IMR-90 (cell line): ENCODE measurements at regions not wholly inside any gene's neighbourhood (a gene's known extent, or its start where the extent isn't known, plus 50 kb on each side); places are given as distances from the start of the nearest gene placed in this dataset.

Experiments used
- ATAC-seq: fragments of 200-7000 bp; cut with Tn5 transposase; 2 replicates; pipeline ENCODE4 v1.9.1; 2020; ENCODE audit warnings: low read depth, mild to moderate bottlenecking, moderate library complexity
- BruUV-seq: library from RNA; stranded (reverse); fragments of 400-500 nt; replicated peaks from 2 replicates; lab custom pipeline; 2021; lab: Mats Ljungman, UMichigan
- CTCF ChIA-PET: fragments of 300-600 bp; formaldehyde crosslinking; extraction: SDS; loops from one replicate; lab custom pipeline; 2021; ENCODE audit warnings: antibody characterized with exemption; lab: Yijun Ruan, JAX
- POLR2A ChIA-PET: fragments of 300-600 bp; sonication (Branson Sonifier 250); formaldehyde crosslinking; loops from one replicate; lab custom pipeline; 2022; ENCODE audit warnings: antibody characterized with exemption; ENCODE audit not compliant: unreplicated experiment; lab: Charles Lee
- DNase-seq: peaks from one replicate; pipeline ENCODE4 v3.0.0; 2013
- H2AFZ ChIP-seq: replicated peaks from 2 replicates; pipeline ENCODE3; 2013; ENCODE audit warnings: low read length, mild to moderate bottlenecking; ENCODE audit not compliant: poor library complexity
- H2AK5ac ChIP-seq: 2 replicates; pipeline ENCODE4 v1.6.1; 2013; ENCODE audit warnings: low read depth, low read length, inconsistent platforms
- H2AK9ac ChIP-seq: replicated peaks from 2 replicates; pipeline ENCODE3; 2013; ENCODE audit warnings: mild to moderate bottlenecking, low read depth, low read length, moderate library complexity; ENCODE audit not compliant: poor library complexity
- H2BK120ac ChIP-seq: 2 replicates; pipeline ENCODE4 v1.6.1; 2013; ENCODE audit warnings: low read depth, low read length, inconsistent platforms
- H2BK15ac ChIP-seq: 3 replicates; pipeline ENCODE4 v1.6.1; 2013; ENCODE audit warnings: low read depth, low read length, inconsistent platforms
- H2BK20ac ChIP-seq: 2 replicates; pipeline ENCODE4 v1.6.1; 2013; ENCODE audit warnings: low read depth, mild to moderate bottlenecking, inconsistent platforms, low read length, moderate library complexity
- H2BK5ac ChIP-seq: 2 replicates; pipeline ENCODE4 v1.6.1; 2013; ENCODE audit warnings: mild to moderate bottlenecking, low read depth, low read length, inconsistent platforms; ENCODE audit not compliant: poor library complexity, severe bottlenecking
- H3K14ac ChIP-seq: replicated peaks from 2 replicates; pipeline ENCODE4 v1.6.1; 2013; ENCODE audit warnings: low read depth, low read length, inconsistent platforms
- H3K18ac ChIP-seq: 2 replicates; pipeline ENCODE4 v1.6.1; 2013; ENCODE audit warnings: low read depth, low read length, control low read depth
- H3K23ac ChIP-seq: 2 replicates; pipeline ENCODE4 v1.6.1; 2013; ENCODE audit warnings: low read depth, low read length, inconsistent platforms
- H3K27ac ChIP-seq: 2 replicates; pipeline ENCODE4 v1.5.1; 2013; ENCODE audit warnings: mild to moderate bottlenecking, control low read depth, low read length; ENCODE audit not compliant: insufficient read depth
- H3K27me3 ChIP-seq: 2 replicates; pipeline ENCODE4 v1.6.1; 2013; ENCODE audit warnings: low read length; ENCODE audit not compliant: control insufficient read depth, insufficient read depth
- H3K36me3 ChIP-seq: 2 replicates; pipeline ENCODE4 v1.6.1; 2013; ENCODE audit warnings: low read length, mixed read lengths; ENCODE audit not compliant: control insufficient read depth, insufficient read depth
- H3K4ac ChIP-seq: 2 replicates; pipeline ENCODE4 v1.6.1; 2013; ENCODE audit warnings: low read depth, low read length, inconsistent platforms
- H3K4me1 ChIP-seq: 2 replicates; pipeline ENCODE4 v1.6.1; 2013; ENCODE audit warnings: low read length, mixed read lengths; ENCODE audit not compliant: control insufficient read depth, insufficient read depth
- H3K4me2 ChIP-seq: 2 replicates; pipeline ENCODE4 v1.6.1; 2013; ENCODE audit warnings: low read depth, mild to moderate bottlenecking, control low read depth, low read length, moderate library complexity
- H3K4me3 ChIP-seq: 2 replicates; pipeline ENCODE4 v1.5.1; 2013; ENCODE audit warnings: low read depth, mild to moderate bottlenecking, control low read depth, low read length, moderate library complexity; ENCODE audit not compliant: insufficient read depth
- H3K56ac ChIP-seq: 2 replicates; pipeline ENCODE4 v1.6.1; 2013; ENCODE audit warnings: low read length, inconsistent platforms; ENCODE audit not compliant: insufficient read depth; ENCODE audit errors: extremely low read depth
- H3K79me1 ChIP-seq, 2 experiments: 2 replicates each; pipeline ENCODE4 v1.6.1; 2013; ENCODE audit warnings: low read length in 2 of 2, inconsistent platforms in 1 of 2, low read depth in 1 of 2
- H3K9ac ChIP-seq: 2 replicates; pipeline ENCODE4 v1.6.1; 2013; ENCODE audit warnings: low read depth, low read length, control low read depth
- H3K9me1 ChIP-seq: 2 replicates; pipeline ENCODE4 v1.6.1; 2013; ENCODE audit warnings: low read length, inconsistent platforms; ENCODE audit not compliant: insufficient read depth
- H3K9me3 ChIP-seq: 2 replicates; pipeline ENCODE4 v1.6.1; 2013; ENCODE audit warnings: low read length; ENCODE audit not compliant: control insufficient read depth, insufficient read depth
- H4K20me1 ChIP-seq: 2 replicates; pipeline ENCODE4 v1.6.1; 2013; ENCODE audit warnings: low read length, inconsistent platforms; ENCODE audit not compliant: insufficient read depth
- H4K5ac ChIP-seq: 2 replicates; pipeline ENCODE4 v1.6.1; 2013; ENCODE audit warnings: mild to moderate bottlenecking, low read depth, low read length, control low read depth
- H4K8ac ChIP-seq, 2 experiments: 2 replicates each; pipeline ENCODE4 v1.6.1; 2013; ENCODE audit warnings: low read depth in 2 of 2, low read length in 2 of 2, control low read depth in 1 of 2, inconsistent platforms in 1 of 2
- H4K91ac ChIP-seq: 2 replicates; pipeline ENCODE4 v1.6.1; 2013; ENCODE audit warnings: low read depth, low read length, inconsistent platforms; ENCODE audit not compliant: insufficient read depth
- MAFK ChIP-seq: IDR thresholded peaks from 2 replicates; pipeline ENCODE4 v1.6.1; 2012; ENCODE audit warnings: low read depth, low read length, improper control_type of control experiment
- MXI1 ChIP-seq: IDR thresholded peaks from 2 replicates; pipeline ENCODE4 v1.6.1; 2012; ENCODE audit warnings: low read depth, mild to moderate bottlenecking, low read length, moderate library complexity, borderline replicate concordance
- NFE2L2 ChIP-seq: fragments of 150-350 bp; IDR thresholded peaks from 2 replicates; pipeline ENCODE4 v1.6.1; 2016; ENCODE audit warnings: low read depth, mild to moderate bottlenecking, low read length
- POLR2A ChIP-seq: IDR thresholded peaks from 2 replicates; pipeline ENCODE4 v1.6.1; 2012; ENCODE audit warnings: mild to moderate bottlenecking, low read depth, low read length
- RFX5 ChIP-seq: IDR thresholded peaks from 2 replicates; pipeline ENCODE4 v1.8.0; 2012; ENCODE audit warnings: low read depth, mild to moderate bottlenecking, low read length, moderate library complexity
- WGBS, 2 experiments: methylation state at CpG; one replicate each; pipeline versions ENCODE4 v1.1.5 to v1.1.7; 2013; ENCODE audit warnings: missing lambda C conversion rate in 2 of 2; ENCODE audit not compliant: insufficient read length in 1 of 2; ENCODE audit errors: extremely low coverage in 2 of 2; 5-methylcytosine and 5-hydroxymethylcytosine counted together
- dilution Hi-C: fragments of 300-500 bp; cut with HindIII; formaldehyde crosslinking; loops from one replicate; pipeline ENCODE4 v1.14.3; 2018; ENCODE audit warnings: low sequenced_read_pairs; ENCODE audit not compliant: unreplicated experiment
- in situ Hi-C: fragments of 300-500 bp; cut with MboI; formaldehyde crosslinking; loops from 3 replicates; pipeline ENCODE4 v1.14.3; 2019; ENCODE audit warnings: low sequenced_read_pairs, inconsistent platforms, mixed read lengths
- intact Hi-C: fragments of 100-400 bp; cut with micrococcal nuclease; formaldehyde crosslinking; loops from 2 replicates; pipeline ENCODE4 v1.10.0; 2022
- TF ChIP-seq, protein P1 (sequence below): fragments of 150-350 bp; IDR thresholded peaks from 2 replicates; pipeline ENCODE4 v1.6.1; 2017; ENCODE audit warnings: mild to moderate bottlenecking, antibody characterized with exemption, low read length, low read depth

DNA sequence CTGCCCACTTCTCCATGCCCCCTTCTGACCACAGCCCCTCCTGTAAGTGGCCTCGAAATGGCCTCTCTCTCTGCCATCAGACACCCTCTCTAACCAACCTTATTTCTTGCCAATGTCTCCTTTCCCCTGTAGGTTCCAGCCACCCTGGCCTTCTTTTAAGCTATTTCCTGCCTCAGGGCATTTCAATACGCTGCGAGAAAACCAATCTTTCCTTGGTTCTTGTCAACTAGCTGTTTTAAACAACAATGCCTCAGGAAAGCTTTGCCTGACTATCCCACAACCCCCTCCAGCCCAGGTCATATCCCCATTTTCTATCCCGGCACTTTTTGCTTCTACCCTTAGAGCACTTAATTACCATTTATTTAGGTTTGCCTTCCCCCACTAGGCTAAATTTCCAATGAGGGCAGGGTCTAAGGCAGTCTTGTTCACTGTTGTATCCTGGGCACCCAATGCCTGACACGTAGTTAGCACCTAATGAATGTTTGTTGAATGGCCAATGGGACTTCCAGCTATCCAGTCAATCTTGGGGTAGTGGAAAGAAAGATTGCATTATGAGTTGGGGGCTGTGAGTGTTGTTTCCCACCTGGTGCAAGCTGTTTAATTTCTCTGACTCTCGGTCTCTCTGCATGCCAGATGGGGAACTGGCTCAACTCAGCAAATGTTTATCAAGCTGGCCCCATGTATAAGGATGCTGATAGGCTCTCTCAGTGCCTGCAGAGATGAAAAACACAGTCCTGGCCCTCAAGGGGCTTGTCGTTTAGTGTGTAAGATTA is 291.2 kb downstream of the SRBD1 start:
- H4K5ac ChIP-seq = no peak overlapping the region
- H2BK5ac ChIP-seq = no peak overlapping the region
- H3K9me1 ChIP-seq = no peaks in the 10 kb centered on the region
- no peak overlapping the region for H3K4me2 ChIP-seq
- H2AFZ ChIP-seq = no peak overlapping the region
- H3K79me1 ChIP-seq = no peaks in the 10 kb centered on the region
- H3K27me3 ChIP-seq = peaks cover 22% of the 10 kb centered on the region
- DNase-seq = no peak
- peaks cover 4% of the 10 kb centered on the region; the same call in 1 of the 2 replicates for H3K4me1 ChIP-seq
- H3K4ac ChIP-seq = no peak overlapping the region
- no peak overlapping the region for H2BK120ac ChIP-seq
- no peak overlapping the region for H3K27ac ChIP-seq
- peaks cover 6% of the 10 kb centered on the region for H3K9me3 ChIP-seq
- no peak overlapping the region for H2AK9ac ChIP-seq
- H3K36me3 ChIP-seq = no peaks in the 10 kb centered on the region
- dilution Hi-C loops = no loop called here
- intact Hi-C loops = no loop called here
- no TSS peak for BruUV-seq
- H2AK5ac ChIP-seq = no peak overlapping the region
- ChIA-PET POLR2A (no interaction called here), CTCF (no interaction called here)
- no peak overlapping the region for H3K23ac ChIP-seq
- no peak overlapping the region for H3K18ac ChIP-seq
- H4K8ac ChIP-seq = no peak overlapping the region
- no peak for ATAC-seq
- H4K91ac ChIP-seq = no peak overlapping the region
- no peak overlapping the region for H3K56ac ChIP-seq
- TF ChIP-seq RFX5 = no peak
- TF ChIP-seq MAFK = no peak
- TF ChIP-seq POLR2A = no peak
- TF ChIP-seq, protein P1, sequence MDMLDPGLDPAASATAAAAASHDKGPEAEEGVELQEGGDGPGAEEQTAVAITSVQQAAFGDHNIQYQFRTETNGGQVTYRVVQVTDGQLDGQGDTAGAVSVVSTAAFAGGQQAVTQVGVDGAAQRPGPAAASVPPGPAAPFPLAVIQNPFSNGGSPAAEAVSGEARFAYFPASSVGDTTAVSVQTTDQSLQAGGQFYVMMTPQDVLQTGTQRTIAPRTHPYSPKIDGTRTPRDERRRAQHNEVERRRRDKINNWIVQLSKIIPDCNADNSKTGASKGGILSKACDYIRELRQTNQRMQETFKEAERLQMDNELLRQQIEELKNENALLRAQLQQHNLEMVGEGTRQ = no peak
- TF ChIP-seq NFE2L2 = no peak
- TF ChIP-seq MXI1 = no peak
- in situ Hi-C loops = no loop called here
- no peak overlapping the region for H3K4me3 ChIP-seq
- no peak overlapping the region for H3K9ac ChIP-seq
- WGBS, 2 experiments = 22% methylated on average over 3 of the region's 7 CpGs; no CpG with 5 or more reads in 1 of the 2 experiments
- H2BK20ac ChIP-seq = no peak overlapping the region
- no peaks in the 10 kb centered on the region for H4K20me1 ChIP-seq
- no peak overlapping the region for H3K14ac ChIP-seq
- H2BK15ac ChIP-seq = no peak overlapping the region
